ENCODE measurements at regions not wholly inside any gene's neighbourhood (a gene's known extent, or its start where the extent isn't known, plus 50 kb on each side); places are given as distances from the start of the nearest gene placed in this dataset.

DNA sequence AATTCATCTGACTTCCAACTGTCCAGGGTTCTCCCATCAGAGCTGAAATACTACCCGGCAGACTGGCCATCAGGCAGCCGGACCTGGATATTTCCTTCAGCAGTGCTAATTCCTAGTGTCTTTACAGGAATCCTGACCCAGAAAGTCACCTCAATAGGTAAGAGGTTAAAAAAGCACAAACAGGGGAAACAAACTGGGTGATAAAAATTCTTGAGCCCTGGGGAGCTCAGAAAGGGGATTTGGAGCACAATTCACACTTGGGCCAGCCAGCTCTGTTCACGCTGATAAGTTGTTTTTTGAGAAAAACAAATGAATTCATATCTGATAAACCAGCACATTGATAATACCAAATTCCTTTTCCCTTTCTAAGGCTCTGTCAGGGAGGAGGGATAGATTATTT is 104.0 kb downstream of the EDN1 start:
- no peak for TF ChIP-seq CTCF (IDR thresholded peaks at IDR 0.05; ENCODE audit: poor library complexity, severe bottlenecking)
- TF ChIP-seq, protein P1, sequence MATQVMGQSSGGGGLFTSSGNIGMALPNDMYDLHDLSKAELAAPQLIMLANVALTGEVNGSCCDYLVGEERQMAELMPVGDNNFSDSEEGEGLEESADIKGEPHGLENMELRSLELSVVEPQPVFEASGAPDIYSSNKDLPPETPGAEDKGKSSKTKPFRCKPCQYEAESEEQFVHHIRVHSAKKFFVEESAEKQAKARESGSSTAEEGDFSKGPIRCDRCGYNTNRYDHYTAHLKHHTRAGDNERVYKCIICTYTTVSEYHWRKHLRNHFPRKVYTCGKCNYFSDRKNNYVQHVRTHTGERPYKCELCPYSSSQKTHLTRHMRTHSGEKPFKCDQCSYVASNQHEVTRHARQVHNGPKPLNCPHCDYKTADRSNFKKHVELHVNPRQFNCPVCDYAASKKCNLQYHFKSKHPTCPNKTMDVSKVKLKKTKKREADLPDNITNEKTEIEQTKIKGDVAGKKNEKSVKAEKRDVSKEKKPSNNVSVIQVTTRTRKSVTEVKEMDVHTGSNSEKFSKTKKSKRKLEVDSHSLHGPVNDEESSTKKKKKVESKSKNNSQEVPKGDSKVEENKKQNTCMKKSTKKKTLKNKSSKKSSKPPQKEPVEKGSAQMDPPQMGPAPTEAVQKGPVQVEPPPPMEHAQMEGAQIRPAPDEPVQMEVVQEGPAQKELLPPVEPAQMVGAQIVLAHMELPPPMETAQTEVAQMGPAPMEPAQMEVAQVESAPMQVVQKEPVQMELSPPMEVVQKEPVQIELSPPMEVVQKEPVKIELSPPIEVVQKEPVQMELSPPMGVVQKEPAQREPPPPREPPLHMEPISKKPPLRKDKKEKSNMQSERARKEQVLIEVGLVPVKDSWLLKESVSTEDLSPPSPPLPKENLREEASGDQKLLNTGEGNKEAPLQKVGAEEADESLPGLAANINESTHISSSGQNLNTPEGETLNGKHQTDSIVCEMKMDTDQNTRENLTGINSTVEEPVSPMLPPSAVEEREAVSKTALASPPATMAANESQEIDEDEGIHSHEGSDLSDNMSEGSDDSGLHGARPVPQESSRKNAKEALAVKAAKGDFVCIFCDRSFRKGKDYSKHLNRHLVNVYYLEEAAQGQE (IDR thresholded peaks at IDR 0.05; ENCODE audit: borderline replicate concordance): no peak
